Keratinocyte (primary cell): ENCODE measurements at regions not wholly inside any gene's neighbourhood (a gene's known extent, or its start where the extent isn't known, plus 50 kb on each side); places are given as distances from the start of the nearest gene placed in this dataset.

Experiments used
- DNase-seq: peaks from one replicate; pipeline ENCODE4 v3.0.0-alpha.2; 2011; ENCODE audit warnings: low read depth, missing footprints, low spot score
- FAIRE-seq: peaks from 2 replicates; lab custom pipeline; 2011; peaks lifted over from hg19 to GRCh38; lab: Jason Lieb, UNC
- H2AFZ ChIP-seq: 2 replicates; pipeline ENCODE4 v1.6.0; 2012; ENCODE audit warnings: low read length, control low read depth, inconsistent platforms; ENCODE audit not compliant: control insufficient read depth
- H3K27ac ChIP-seq: 2 replicates; pipeline ENCODE4 v1.5.1; 2011; ENCODE audit warnings: low read length; ENCODE audit not compliant: control insufficient read depth, insufficient read depth
- H3K27me3 ChIP-seq: 3 replicates; pipeline ENCODE4 v1.6.0; 2011; ENCODE audit warnings: low read length; ENCODE audit not compliant: control insufficient read depth, insufficient read depth; ENCODE audit errors: extremely low read depth
- H3K36me3 ChIP-seq, 2 experiments: 2 replicates in 1 of 2; 3 replicates in 1 of 2; pipeline ENCODE4 v1.5.1; 2011; ENCODE audit warnings: low read length in 2 of 2, mild to moderate bottlenecking in 1 of 2; ENCODE audit not compliant: control insufficient read depth in 2 of 2, insufficient read depth in 2 of 2; ENCODE audit errors: extremely low read depth in 1 of 2
- H3K4me1 ChIP-seq: 3 replicates; pipeline ENCODE4 v1.5.1; 2011; ENCODE audit warnings: low read length; ENCODE audit not compliant: control insufficient read depth, insufficient read depth; ENCODE audit errors: extremely low read depth
- H3K4me2 ChIP-seq: 3 replicates; pipeline ENCODE4 v1.6.0; 2011; ENCODE audit warnings: low read depth, low read length; ENCODE audit not compliant: control insufficient read depth, insufficient read depth; ENCODE audit errors: extremely low read depth
- H3K4me3 ChIP-seq, 3 experiments: fragments of 200-600 bp in 1 of 3; sonication (generic) in 1 of 3; 2 replicates in 2 of 3; 3 replicates in 1 of 3; pipeline ENCODE4 v1.5.1; 2011 to 2016; ENCODE audit warnings: low read length in 3 of 3, mild to moderate bottlenecking in 3 of 3, control low read depth in 2 of 3, inconsistent platforms in 1 of 3, low read depth in 1 of 3, mixed read lengths in 1 of 3, mixed run types in 1 of 3, moderate library complexity in 1 of 3; ENCODE audit not compliant: control insufficient read depth in 2 of 3, insufficient read depth in 2 of 3; ENCODE audit errors: extremely low read depth in 1 of 3
- H3K79me2 ChIP-seq: 2 replicates; pipeline ENCODE4 v1.6.0; 2012; ENCODE audit warnings: low read length; ENCODE audit not compliant: control insufficient read depth, insufficient read depth
- H3K9ac ChIP-seq: 3 replicates; pipeline ENCODE4 v1.6.0; 2011; ENCODE audit warnings: low read length; ENCODE audit not compliant: control insufficient read depth, insufficient read depth; ENCODE audit errors: extremely low read depth
- H3K9me1 ChIP-seq: 3 replicates; pipeline ENCODE4 v1.6.0; 2011; ENCODE audit warnings: low read length; ENCODE audit not compliant: control insufficient read depth, insufficient read depth; ENCODE audit errors: extremely low read depth
- H3K9me3 ChIP-seq: 2 replicates; pipeline ENCODE4 v1.5.1; 2012; ENCODE audit warnings: low read depth, low read length; ENCODE audit not compliant: control insufficient read depth
- H4K20me1 ChIP-seq: 3 replicates; pipeline ENCODE4 v1.6.0; 2011; ENCODE audit warnings: low read length; ENCODE audit not compliant: control insufficient read depth, insufficient read depth; ENCODE audit errors: extremely low read depth
- CTCF ChIP-seq, 3 experiments: IDR thresholded peaks in 1 of 3; conservative IDR thresholded peaks in 1 of 3; optimal IDR thresholded peaks in 1 of 3; 2 replicates in 2 of 3; 3 replicates in 1 of 3; pipeline versions ENCODE3 to v1.5.1; 2011; ENCODE audit warnings: low read length in 3 of 3, mild to moderate bottlenecking in 3 of 3, moderate library complexity in 2 of 3, control low read depth in 1 of 3, inconsistent platforms in 1 of 3; ENCODE audit not compliant: insufficient read depth in 2 of 3; ENCODE audit errors: extremely low read depth in 1 of 3
- EZH2 ChIP-seq: IDR thresholded peaks from one replicate; pipeline ENCODE4 v1.6.1; 2012; ENCODE audit warnings: inconsistent platforms, mild to moderate bottlenecking, low read length, moderate library complexity
- dilution Hi-C: fragments of 300-500 bp; cut with MboI; formaldehyde crosslinking; loops from one replicate; pipeline ENCODE4 v1.7.0; 2020; ENCODE audit warnings: low sequenced_read_pairs; ENCODE audit not compliant: extremely low pct_ligation_motif_present

DNA sequence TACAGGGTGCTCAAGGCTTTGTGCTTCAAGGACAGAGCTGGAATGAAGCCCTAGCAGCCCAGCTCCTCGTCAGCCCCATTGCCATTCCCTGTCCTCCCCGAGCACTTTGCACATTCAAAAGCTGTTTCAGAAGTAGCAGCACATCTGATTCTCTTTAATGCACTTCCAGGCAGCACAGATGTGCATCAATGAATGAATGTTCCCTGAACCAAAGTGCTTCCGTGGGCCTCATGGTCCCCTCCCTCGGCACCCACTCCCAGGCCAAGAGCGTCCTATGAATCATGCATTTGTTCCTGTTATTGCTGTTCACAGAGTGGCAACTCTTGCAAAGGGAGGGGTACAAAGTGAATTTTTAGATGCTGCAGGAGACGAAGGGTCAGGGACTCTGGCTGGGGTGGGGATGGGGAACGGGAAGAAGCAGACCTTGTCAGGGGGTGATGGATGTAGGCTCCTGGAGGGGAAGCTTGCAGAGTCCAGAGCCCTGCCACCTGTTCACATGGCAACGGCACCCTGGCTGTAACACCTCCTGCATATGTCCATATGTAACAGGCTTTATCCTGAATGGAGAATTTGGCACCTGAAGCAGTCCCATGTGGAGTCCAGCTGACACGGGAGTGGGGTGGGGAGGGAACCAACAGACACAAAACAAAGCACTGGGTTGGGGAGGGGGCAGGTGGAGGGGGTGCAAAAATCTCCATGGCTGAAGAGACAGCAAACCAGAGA, 62.2 kb upstream of the BAIAP2L1 start:
- dilution Hi-C loops = loop anchor here (25.0 kb wide), 1 partner anchor 374 kb away; no protein-coding TSS in a partner anchor
- TF ChIP-seq CTCF (optimal IDR thresholded peaks at IDR 0.05 in 1 of 3, IDR thresholded peaks at IDR 0.05 in 1 of 3, conservative IDR thresholded peaks at IDR 0.05 in 1 of 3; ENCODE audit: extremely low read depth in 1 of 3, insufficient read depth in 2 of 3, low read length in 3 of 3) = no peak
- no peak for TF ChIP-seq EZH2
- Histone ChIP-seq H3K9me3 (no peaks in the 10 kb centered on the region), H3K9ac (no peak overlapping the region), H2AFZ (no peak overlapping the region), H3K36me3 (no peaks in the 10 kb centered on the region), H3K4me3 (no peak overlapping the region), H3K27me3 (no peaks in the 10 kb centered on the region), H3K4me1 (no peaks in the 10 kb centered on the region), H4K20me1 (no peaks in the 10 kb centered on the region), H3K27ac (no peak overlapping the region), H3K4me2 (no peak overlapping the region), H3K9me1 (no peaks in the 10 kb centered on the region), H3K79me2 (no peaks in the 10 kb centered on the region)
- FAIRE-seq (no peak), DNase-seq (no peak)

DNA sequence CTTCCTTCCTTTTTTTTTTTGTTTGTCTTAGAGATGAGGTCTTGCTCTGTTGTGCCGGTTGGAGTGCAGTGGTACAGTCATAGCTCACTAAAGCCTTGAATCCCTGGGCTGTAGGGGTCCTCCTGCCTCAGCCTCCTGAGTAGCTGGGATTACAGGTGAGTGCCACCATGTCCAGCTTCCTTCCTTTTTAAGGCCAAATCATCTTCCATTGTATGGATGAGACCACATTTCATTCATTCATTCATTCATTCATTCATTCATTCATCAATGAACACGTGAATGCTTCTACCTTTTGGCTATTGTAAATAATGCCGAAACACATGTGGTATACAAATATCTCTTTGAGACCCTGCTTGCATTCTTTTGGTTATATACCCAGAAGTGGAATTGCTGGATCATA, 60.0 kb upstream of the BAIAP2L1 start:
- H3K36me3 ChIP-seq = no peaks in the 10 kb centered on the region
- FAIRE-seq (no peak), DNase-seq (no peak)
- H3K4me2 ChIP-seq = no peak overlapping the region
- H3K27me3 ChIP-seq = no peaks in the 10 kb centered on the region
- H3K27ac ChIP-seq = no peak overlapping the region
- no peak overlapping the region for H3K4me3 ChIP-seq
- no peaks in the 10 kb centered on the region for H3K4me1 ChIP-seq
- TF ChIP-seq CTCF (optimal IDR thresholded peaks at IDR 0.05 in 1 of 3, IDR thresholded peaks at IDR 0.05 in 1 of 3, conservative IDR thresholded peaks at IDR 0.05 in 1 of 3; ENCODE audit: extremely low read depth in 1 of 3, insufficient read depth in 2 of 3, low read length in 3 of 3) (no peak), EZH2 (no peak)
- no peak overlapping the region for H3K9ac ChIP-seq
- no peaks in the 10 kb centered on the region for H3K9me3 ChIP-seq
- no peaks in the 10 kb centered on the region for H3K9me1 ChIP-seq
- no peaks in the 10 kb centered on the region for H4K20me1 ChIP-seq
- dilution Hi-C loops = loop anchor here (25.0 kb wide), 1 partner anchor 376 kb away; no protein-coding TSS in a partner anchor
- H2AFZ ChIP-seq = no peak overlapping the region
- no peaks in the 10 kb centered on the region for H3K79me2 ChIP-seq
